ENCODE measurements at regions not wholly inside any gene's neighbourhood (a gene's known extent, or its start where the extent isn't known, plus 50 kb on each side); places are given as distances from the start of the nearest gene placed in this dataset.
"Not testable (repeated sequence)": the region's sequence is repeated elsewhere in the genome, so short reads cannot be mapped to it uniquely, and the experiment has no call there.

GRCh38 chr4:64001229-64001898, 407.9 kb downstream of the TECRL start:
- DNase-seq = no peak

- no peak for DNase-seq
These were observed 409.0 kb downstream of the TECRL start for GRCh38 chr4:64000241-64000640.

GRCh38 chr4:63986253-63986652, 423.0 kb downstream of the TECRL start:
- no peak for DNase-seq

GRCh38 chr4:63983224-63983623, 426.0 kb downstream of the TECRL start:
- no peak for DNase-seq

- no peak for DNase-seq
These were observed 443.4 kb downstream of the TECRL start for GRCh38 chr4:63965875-63966274.

GRCh38 chr4:63942706-63943286, 466.5 kb downstream of the TECRL start:
- DNase-seq = not testable (repeated sequence)

GRCh38 chr4:63937961-63938360, 471.3 kb downstream of the TECRL start:
- no peak for DNase-seq

- no peak for DNase-seq
These were observed 487.1 kb downstream of the TECRL start for GRCh38 chr4:63922146-63922545.

GRCh38 chr4:63921561-63921960, 487.7 kb downstream of the TECRL start:
- no peak for DNase-seq

GRCh38 chr4:63919636-63920365, 489.4 kb downstream of the TECRL start:
- DNase-seq = no peak

- no peak for DNase-seq
These were observed 502.5 kb downstream of the TECRL start for GRCh38 chr4:63906660-63907183.

GRCh38 chr4:63904201-63904600, 505.0 kb downstream of the TECRL start:
- no peak for DNase-seq

- DNase-seq = no peak
These were observed 507.9 kb downstream of the TECRL start for GRCh38 chr4:63901304-63901703.

- DNase-seq = no peak
These were observed 510.3 kb downstream of the TECRL start for GRCh38 chr4:63898961-63899360.

GRCh38 chr4:63894161-63894560, 515.1 kb downstream of the TECRL start:
- DNase-seq = no peak

GRCh38 chr4:63869370-63869769, 539.9 kb downstream of the TECRL start:
- DNase-seq = no peak

- DNase-seq = no peak
These were observed 557.8 kb downstream of the TECRL start for GRCh38 chr4:63851496-63851895.

- DNase-seq = no peak
These were observed 568.0 kb downstream of the TECRL start for GRCh38 chr4:63841266-63841665.

- no peak for DNase-seq
These were observed 577.6 kb downstream of the TECRL start for GRCh38 chr4:63831590-63832155.

GRCh38 chr4:63817196-63817865, 591.9 kb downstream of the TECRL start:
- no peak for DNase-seq

GRCh38 chr4:63814171-63814964, 594.9 kb downstream of the TECRL start:
- DNase-seq = no peak

GRCh38 chr4:63799166-63799565, 610.1 kb downstream of the TECRL start:
- DNase-seq = no peak

All from KG1 (cell line).